Uterus (tissue), 2 donors: ENCODE measurements at regions not wholly inside any gene's neighbourhood (a gene's known extent, or its start where the extent isn't known, plus 50 kb on each side); places are given as distances from the start of the nearest gene placed in this dataset.

Experiments used
- POLR2A ChIP-seq, 2 donors: fragments of 450-650 bp; IDR thresholded peaks; one replicate each; pipeline ENCODE4 v1.6.1; 2016; ENCODE audit warnings: antibody characterized with exemption in 2 of 2, mild to moderate bottlenecking in 1 of 2, moderate library complexity in 1 of 2
- TF ChIP-seq, protein P1 (sequence below), 4 experiments: fragments of 200-600 bp in 2 of 4; fragments of 450-650 bp in 2 of 4; sonication (generic) in 2 of 4; IDR thresholded peaks; one replicate each; pipeline ENCODE4 v1.5.1; 2016 to 2019; ENCODE audit warnings: antibody characterized with exemption in 4 of 4, mild to moderate bottlenecking in 2 of 4, moderate library complexity in 1 of 4

DNA sequence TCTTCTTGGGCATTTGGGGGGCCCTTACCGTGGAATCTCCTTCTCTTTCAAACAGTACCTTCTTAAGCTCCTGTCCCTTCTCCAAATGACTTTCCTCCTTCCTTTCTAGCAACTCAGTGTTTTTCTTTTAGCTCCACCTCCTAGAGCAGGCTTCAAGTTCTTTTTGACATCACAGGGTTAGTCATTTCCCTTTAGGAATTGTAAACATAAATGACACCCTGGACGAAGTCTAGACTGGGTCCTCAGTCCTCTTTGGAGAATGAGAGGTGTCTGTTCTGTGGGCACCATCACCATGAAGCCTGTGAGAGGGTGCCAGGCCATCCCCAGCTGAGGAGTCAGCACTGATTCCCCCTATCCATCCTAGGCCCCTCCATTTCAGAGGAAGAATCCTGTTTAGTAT lies 94.7 kb downstream of the SALL1 start:
- TF ChIP-seq, protein P1, sequence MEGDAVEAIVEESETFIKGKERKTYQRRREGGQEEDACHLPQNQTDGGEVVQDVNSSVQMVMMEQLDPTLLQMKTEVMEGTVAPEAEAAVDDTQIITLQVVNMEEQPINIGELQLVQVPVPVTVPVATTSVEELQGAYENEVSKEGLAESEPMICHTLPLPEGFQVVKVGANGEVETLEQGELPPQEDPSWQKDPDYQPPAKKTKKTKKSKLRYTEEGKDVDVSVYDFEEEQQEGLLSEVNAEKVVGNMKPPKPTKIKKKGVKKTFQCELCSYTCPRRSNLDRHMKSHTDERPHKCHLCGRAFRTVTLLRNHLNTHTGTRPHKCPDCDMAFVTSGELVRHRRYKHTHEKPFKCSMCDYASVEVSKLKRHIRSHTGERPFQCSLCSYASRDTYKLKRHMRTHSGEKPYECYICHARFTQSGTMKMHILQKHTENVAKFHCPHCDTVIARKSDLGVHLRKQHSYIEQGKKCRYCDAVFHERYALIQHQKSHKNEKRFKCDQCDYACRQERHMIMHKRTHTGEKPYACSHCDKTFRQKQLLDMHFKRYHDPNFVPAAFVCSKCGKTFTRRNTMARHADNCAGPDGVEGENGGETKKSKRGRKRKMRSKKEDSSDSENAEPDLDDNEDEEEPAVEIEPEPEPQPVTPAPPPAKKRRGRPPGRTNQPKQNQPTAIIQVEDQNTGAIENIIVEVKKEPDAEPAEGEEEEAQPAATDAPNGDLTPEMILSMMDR (IDR thresholded peaks at IDR 0.05) = no peak
- no peak for TF ChIP-seq POLR2A (IDR thresholded peaks at IDR 0.05)
